ENCODE measurements at regions not wholly inside any gene's neighbourhood (a gene's known extent, or its start where the extent isn't known, plus 50 kb on each side); places are given as distances from the start of the nearest gene placed in this dataset.

DNA sequence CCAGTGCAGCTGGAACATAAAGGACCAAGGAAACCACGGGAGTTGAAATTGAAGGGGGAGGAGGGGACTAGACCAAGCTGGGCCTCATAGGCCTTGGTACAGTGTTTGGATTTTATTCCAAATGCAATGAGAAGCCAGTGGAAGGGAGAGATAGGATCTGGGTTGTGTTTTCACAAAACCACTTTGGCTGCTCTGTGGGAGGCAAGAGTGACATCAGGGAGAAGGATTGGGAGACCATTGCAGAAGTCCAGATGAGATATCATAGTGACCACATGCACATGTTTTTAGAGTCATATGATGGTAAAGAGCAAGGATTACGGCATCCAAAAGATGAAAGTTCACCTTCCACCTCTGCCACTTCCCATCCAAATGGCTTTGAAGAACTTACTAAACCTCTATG is 210.2 kb downstream of the PAX3 start:
- TF ChIP-seq, protein P1, sequence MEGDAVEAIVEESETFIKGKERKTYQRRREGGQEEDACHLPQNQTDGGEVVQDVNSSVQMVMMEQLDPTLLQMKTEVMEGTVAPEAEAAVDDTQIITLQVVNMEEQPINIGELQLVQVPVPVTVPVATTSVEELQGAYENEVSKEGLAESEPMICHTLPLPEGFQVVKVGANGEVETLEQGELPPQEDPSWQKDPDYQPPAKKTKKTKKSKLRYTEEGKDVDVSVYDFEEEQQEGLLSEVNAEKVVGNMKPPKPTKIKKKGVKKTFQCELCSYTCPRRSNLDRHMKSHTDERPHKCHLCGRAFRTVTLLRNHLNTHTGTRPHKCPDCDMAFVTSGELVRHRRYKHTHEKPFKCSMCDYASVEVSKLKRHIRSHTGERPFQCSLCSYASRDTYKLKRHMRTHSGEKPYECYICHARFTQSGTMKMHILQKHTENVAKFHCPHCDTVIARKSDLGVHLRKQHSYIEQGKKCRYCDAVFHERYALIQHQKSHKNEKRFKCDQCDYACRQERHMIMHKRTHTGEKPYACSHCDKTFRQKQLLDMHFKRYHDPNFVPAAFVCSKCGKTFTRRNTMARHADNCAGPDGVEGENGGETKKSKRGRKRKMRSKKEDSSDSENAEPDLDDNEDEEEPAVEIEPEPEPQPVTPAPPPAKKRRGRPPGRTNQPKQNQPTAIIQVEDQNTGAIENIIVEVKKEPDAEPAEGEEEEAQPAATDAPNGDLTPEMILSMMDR (IDR thresholded peaks at IDR 0.05) = no peak
- Histone ChIP-seq H3K9ac (no peak overlapping the region), H3K27ac (no peak overlapping the region), H3K79me2 (no peaks in the 10 kb centered on the region), H3K9me3 (ENCODE audit: control insufficient read depth, low read length) (no peaks in the 10 kb centered on the region), H3K36me3 (ENCODE audit: control insufficient read depth, insufficient read depth, low read length) (no peaks in the 10 kb centered on the region), H3K27me3 (ENCODE audit: control insufficient read depth, insufficient read depth, low read length) (no peaks in the 10 kb centered on the region), H2AFZ (no peak overlapping the region), H3K4me3 (ENCODE audit: low read depth, low read length) (no peak overlapping the region), H3K4me2 (ENCODE audit: low read length) (no peak overlapping the region), H3K4me1 (peaks cover 5% of the 10 kb centered on the region)

DNA sequence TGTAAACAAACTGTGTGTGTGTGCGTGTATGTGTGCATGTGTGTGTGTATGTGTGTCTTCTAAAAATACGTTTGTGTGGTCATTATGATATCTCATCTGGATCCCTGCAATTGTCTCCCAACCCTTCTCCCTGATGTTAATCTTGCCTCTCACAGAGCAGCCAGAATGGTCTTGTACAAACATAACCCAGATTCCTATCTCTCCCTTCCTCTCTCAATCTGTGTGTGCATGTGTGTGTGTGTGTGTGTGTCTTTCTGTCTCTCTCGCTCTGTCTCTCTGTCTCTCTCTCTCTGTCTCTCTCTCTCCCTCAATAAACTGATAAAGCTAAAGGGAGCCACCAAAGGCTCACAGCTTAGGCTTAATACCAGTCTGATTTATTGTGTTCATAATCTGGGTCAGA is 210.8 kb downstream of the PAX3 start:
- Histone ChIP-seq H3K4me3 (ENCODE audit: low read depth, low read length) (no peak overlapping the region), H3K27ac (no peak overlapping the region), H3K4me1 (peaks cover 5% of the 10 kb centered on the region), H3K79me2 (no peaks in the 10 kb centered on the region), H3K36me3 (ENCODE audit: control insufficient read depth, insufficient read depth, low read length) (no peaks in the 10 kb centered on the region), H3K9ac (no peak overlapping the region), H3K9me3 (ENCODE audit: control insufficient read depth, low read length) (no peaks in the 10 kb centered on the region), H3K4me2 (ENCODE audit: low read length) (no peak overlapping the region), H2AFZ (no peak overlapping the region), H3K27me3 (ENCODE audit: control insufficient read depth, insufficient read depth, low read length) (no peaks in the 10 kb centered on the region)
- TF ChIP-seq, protein P1 (IDR thresholded peaks at IDR 0.05) = no peak

DNA sequence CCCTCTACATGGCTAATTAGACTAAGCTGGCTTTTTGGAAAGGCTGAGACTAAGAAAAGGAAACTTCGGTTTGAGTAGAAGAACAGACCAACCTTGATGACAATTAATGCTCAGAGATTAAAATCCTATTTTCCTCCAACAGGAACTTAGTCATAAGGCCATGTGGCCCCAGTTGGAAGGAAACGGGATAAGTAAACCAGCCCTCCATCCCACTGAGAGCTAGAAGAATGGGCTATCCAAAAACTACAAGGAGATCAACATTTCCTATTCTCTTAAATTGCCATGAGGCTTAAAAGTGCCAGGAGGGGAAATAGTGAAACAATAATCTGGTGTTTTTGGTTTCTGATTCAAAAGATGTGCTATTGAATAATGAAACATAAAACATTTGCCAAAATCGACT is 216.6 kb downstream of the PAX3 start:
- Histone ChIP-seq H3K4me3 (ENCODE audit: low read depth, low read length) (no peak overlapping the region), H3K36me3 (ENCODE audit: control insufficient read depth, insufficient read depth, low read length) (no peaks in the 10 kb centered on the region), H3K27me3 (ENCODE audit: control insufficient read depth, insufficient read depth, low read length) (no peaks in the 10 kb centered on the region), H3K9me3 (ENCODE audit: control insufficient read depth, low read length) (no peaks in the 10 kb centered on the region), H3K9ac (no peak overlapping the region), H3K4me2 (ENCODE audit: low read length) (no peak overlapping the region), H3K79me2 (no peaks in the 10 kb centered on the region), H2AFZ (no peak overlapping the region), H3K4me1 (no peaks in the 10 kb centered on the region), H3K27ac (no peak overlapping the region)
- TF ChIP-seq, protein P1 (IDR thresholded peaks at IDR 0.05) = no peak

DNA sequence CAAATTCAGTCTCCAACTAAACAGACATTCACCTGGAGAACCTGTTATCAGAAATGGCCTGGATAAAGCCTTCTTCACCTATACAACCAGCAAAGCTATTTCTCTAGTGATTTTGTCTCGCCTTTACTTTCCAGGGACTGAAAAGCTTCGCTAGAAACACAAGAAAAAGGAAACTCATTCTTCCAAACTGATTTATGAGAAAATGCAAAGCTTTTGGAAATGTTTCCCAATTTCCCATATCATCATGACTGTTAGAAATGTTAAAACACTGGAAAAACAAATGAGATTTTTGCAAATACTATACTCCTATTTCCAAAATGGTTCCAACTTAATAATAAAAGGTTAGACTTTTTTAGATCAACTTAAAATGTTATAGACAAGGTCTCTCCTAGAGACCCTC is 218.7 kb downstream of the PAX3 start:
- TF ChIP-seq, protein P1 (IDR thresholded peaks at IDR 0.05) = no peak
- no peaks in the 10 kb centered on the region for H3K27me3 ChIP-seq (ENCODE audit: control insufficient read depth, insufficient read depth, low read length)
- no peak overlapping the region for H3K4me2 ChIP-seq (ENCODE audit: low read length)
- no peaks in the 10 kb centered on the region for H3K9me3 ChIP-seq (ENCODE audit: control insufficient read depth, low read length)
- H3K4me3 ChIP-seq (ENCODE audit: low read depth, low read length) = no peak overlapping the region
- H3K36me3 ChIP-seq (ENCODE audit: control insufficient read depth, insufficient read depth, low read length) = no peaks in the 10 kb centered on the region
- H2AFZ ChIP-seq = no peak overlapping the region
- H3K4me1 ChIP-seq = no peaks in the 10 kb centered on the region
- H3K27ac ChIP-seq = no peak overlapping the region
- no peak overlapping the region for H3K9ac ChIP-seq
- H3K79me2 ChIP-seq = no peaks in the 10 kb centered on the region

DNA sequence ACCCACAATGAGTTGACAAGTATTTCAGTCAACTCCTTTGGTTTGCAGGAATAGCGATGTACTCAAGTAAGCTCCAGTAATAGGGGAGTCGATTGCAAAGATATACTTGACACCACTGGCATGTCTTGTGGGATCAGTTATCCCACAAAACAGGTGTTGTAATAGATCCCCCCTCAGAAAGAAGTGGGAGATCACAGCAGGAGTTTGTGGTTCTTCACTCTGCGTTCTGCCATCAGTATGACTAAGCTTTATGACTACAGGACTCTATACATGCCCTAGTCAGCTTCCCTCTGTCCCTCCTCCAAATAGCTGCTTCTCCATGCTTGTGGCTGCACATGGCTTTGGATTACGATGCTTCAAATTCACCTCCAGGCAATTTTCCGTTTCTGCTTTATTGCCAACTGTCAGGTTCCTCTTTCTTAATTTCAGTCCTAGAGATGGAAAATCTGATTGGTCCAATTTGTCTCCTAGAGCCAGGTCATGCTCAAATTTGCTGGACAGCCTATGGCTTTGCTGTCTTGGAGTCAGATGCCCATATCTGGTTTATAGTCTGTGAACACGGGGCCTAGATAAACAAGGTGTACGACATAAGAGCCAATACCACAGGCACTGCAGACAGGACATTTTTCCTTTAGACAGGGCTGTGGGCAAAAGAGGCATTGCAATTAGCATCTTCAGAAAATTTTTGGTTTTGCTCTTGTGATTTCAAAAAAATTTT is 221.7 kb downstream of the PAX3 start:
- no peak overlapping the region for H3K4me2 ChIP-seq (ENCODE audit: low read length)
- no peaks in the 10 kb centered on the region for H3K4me1 ChIP-seq
- H3K9ac ChIP-seq = no peak overlapping the region
- no peak overlapping the region for H2AFZ ChIP-seq
- H3K27me3 ChIP-seq (ENCODE audit: control insufficient read depth, insufficient read depth, low read length) = no peaks in the 10 kb centered on the region
- H3K27ac ChIP-seq = no peak overlapping the region
- H3K36me3 ChIP-seq (ENCODE audit: control insufficient read depth, insufficient read depth, low read length) = no peaks in the 10 kb centered on the region
- TF ChIP-seq, protein P1 (IDR thresholded peaks at IDR 0.05) = no peak
- no peaks in the 10 kb centered on the region for H3K79me2 ChIP-seq
- no peaks in the 10 kb centered on the region for H3K9me3 ChIP-seq (ENCODE audit: control insufficient read depth, low read length)
- H3K4me3 ChIP-seq (ENCODE audit: low read depth, low read length) = no peak overlapping the region
